ENCODE measurements at regions not wholly inside any gene's neighbourhood (a gene's known extent, or its start where the extent isn't known, plus 50 kb on each side); places are given as distances from the start of the nearest gene placed in this dataset.
"Not testable (repeated sequence)": the region's sequence is repeated elsewhere in the genome, so short reads cannot be mapped to it uniquely, and the experiment has no call there.

GRCh38 chr11:41714101-41714500 is 254.6 kb upstream of the LRRC4C start:
- Histone ChIP-seq H4K20me1 (ENCODE audit: insufficient read depth, low read length) (no peaks in the 10 kb centered on the region), H3K4me1 (ENCODE audit: low read length) (no peaks in the 10 kb centered on the region), H3F3A (ENCODE audit: insufficient read depth, low read length) (no peaks in the 10 kb centered on the region), H3K9me2 (replicated peaks; ENCODE audit: insufficient read depth, low read length) (no peaks in the 10 kb centered on the region), H3K27me3 (replicated peaks; ENCODE audit: insufficient read depth, low read length) (no peaks in the 10 kb centered on the region), H2AFZ (ENCODE audit: low read length) (no peak overlapping the region), H3K36me3 (replicated peaks; ENCODE audit: insufficient read depth, low read length) (no peaks in the 10 kb centered on the region), H3K79me2 (ENCODE audit: low read length) (no peaks in the 10 kb centered on the region), H3K27ac (ENCODE audit: low read length) (no peak overlapping the region), H3K9me3 (replicated peaks; ENCODE audit: insufficient read depth, low read length) (no peaks in the 10 kb centered on the region), H3K4me3 (ENCODE audit: low read length) (no peak overlapping the region), H3K4me2 (ENCODE audit: low read depth, low read length) (no peak overlapping the region), H3K9ac (ENCODE audit: low read length) (no peak overlapping the region)
- TF ChIP-seq EZH2 (optimal IDR thresholded peaks at IDR 0.05; ENCODE audit: low read depth, low read length) (no peak), CTCF (IDR thresholded peaks at IDR 0.05; ENCODE audit: low read length) (no peak)
- no peak for DNase-seq

GRCh38 chr11:41716862-41717261 is 257.4 kb upstream of the LRRC4C start:
- H3K27ac ChIP-seq (ENCODE audit: low read length), result no peak overlapping the region
- H3K4me1 ChIP-seq (ENCODE audit: low read length), result no peaks in the 10 kb centered on the region
- no peak for TF ChIP-seq EZH2 (optimal IDR thresholded peaks at IDR 0.05; ENCODE audit: low read depth, low read length)
- TF ChIP-seq CTCF (IDR thresholded peaks at IDR 0.05; ENCODE audit: low read length), result no peak
- TF ChIP-seq EZH2phosphoT487 (IDR thresholded peaks at IDR 0.05; ENCODE audit: low read length), result no peak
- H3F3A ChIP-seq (ENCODE audit: insufficient read depth, low read length), result no peaks in the 10 kb centered on the region
- no peak overlapping the region for H3K4me2 ChIP-seq (ENCODE audit: low read depth, low read length)
- H3K36me3 ChIP-seq (replicated peaks; ENCODE audit: insufficient read depth, low read length), result no peaks in the 10 kb centered on the region
- H3K4me3 ChIP-seq (ENCODE audit: low read length), result no peak overlapping the region
- no peaks in the 10 kb centered on the region for H3K79me2 ChIP-seq (ENCODE audit: low read length)
- H3K9me3 ChIP-seq (replicated peaks; ENCODE audit: insufficient read depth, low read length), result no peaks in the 10 kb centered on the region
- DNase-seq, result no peak
- H3K9ac ChIP-seq (ENCODE audit: low read length), result no peak overlapping the region
- H4K20me1 ChIP-seq (ENCODE audit: insufficient read depth, low read length), result no peaks in the 10 kb centered on the region
- no peak overlapping the region for H2AFZ ChIP-seq (ENCODE audit: low read length)
- H3K9me2 ChIP-seq (replicated peaks; ENCODE audit: insufficient read depth, low read length), result no peaks in the 10 kb centered on the region
- no peaks in the 10 kb centered on the region for H3K27me3 ChIP-seq (replicated peaks; ENCODE audit: insufficient read depth, low read length)

GRCh38 chr11:41720761-41721160 is 261.3 kb upstream of the LRRC4C start:
- no peaks in the 10 kb centered on the region for H3F3A ChIP-seq (ENCODE audit: insufficient read depth, low read length)
- no peak overlapping the region for H3K4me2 ChIP-seq (ENCODE audit: low read depth, low read length)
- no peaks in the 10 kb centered on the region for H3K9me2 ChIP-seq (replicated peaks; ENCODE audit: insufficient read depth, low read length)
- H3K79me2 ChIP-seq (ENCODE audit: low read length), result no peaks in the 10 kb centered on the region
- no peak overlapping the region for H3K4me3 ChIP-seq (ENCODE audit: low read length)
- no peak overlapping the region for H3K27ac ChIP-seq (ENCODE audit: low read length)
- H3K9ac ChIP-seq (ENCODE audit: low read length), result no peak overlapping the region
- H3K27me3 ChIP-seq (replicated peaks; ENCODE audit: insufficient read depth, low read length), result no peaks in the 10 kb centered on the region
- no peaks in the 10 kb centered on the region for H3K4me1 ChIP-seq (ENCODE audit: low read length)
- no peaks in the 10 kb centered on the region for H4K20me1 ChIP-seq (ENCODE audit: insufficient read depth, low read length)
- no peak for TF ChIP-seq EZH2 (optimal IDR thresholded peaks at IDR 0.05; ENCODE audit: low read depth, low read length)
- no peak for TF ChIP-seq CTCF (IDR thresholded peaks at IDR 0.05; ENCODE audit: low read length)
- no peak for TF ChIP-seq EZH2phosphoT487 (IDR thresholded peaks at IDR 0.05; ENCODE audit: low read length)
- H3K36me3 ChIP-seq (replicated peaks; ENCODE audit: insufficient read depth, low read length), result no peaks in the 10 kb centered on the region
- H2AFZ ChIP-seq (ENCODE audit: low read length), result no peak overlapping the region
- no peak for DNase-seq
- no peaks in the 10 kb centered on the region for H3K9me3 ChIP-seq (replicated peaks; ENCODE audit: insufficient read depth, low read length)

- H2AFZ ChIP-seq (ENCODE audit: low read length); H3K36me3 ChIP-seq (replicated peaks; ENCODE audit: insufficient read depth, low read length); H3F3A ChIP-seq (ENCODE audit: insufficient read depth, low read length); H3K27me3 ChIP-seq (replicated peaks; ENCODE audit: insufficient read depth, low read length); H3K4me3 ChIP-seq (ENCODE audit: low read length); H3K9me3 ChIP-seq (replicated peaks; ENCODE audit: insufficient read depth, low read length); H3K4me2 ChIP-seq (ENCODE audit: low read depth, low read length); H3K79me2 ChIP-seq (ENCODE audit: low read length); H4K20me1 ChIP-seq (ENCODE audit: insufficient read depth, low read length); H3K9ac ChIP-seq (ENCODE audit: low read length); DNase-seq; H3K9me2 ChIP-seq (replicated peaks; ENCODE audit: insufficient read depth, low read length); H3K4me1 ChIP-seq (ENCODE audit: low read length); H3K27ac ChIP-seq (ENCODE audit: low read length): not testable (repeated sequence)
Measured at GRCh38 chr11:41728161-41728560, 268.7 kb upstream of the LRRC4C start.

Data from MM.1S (cell line).